ENCODE measurements at regions not wholly inside any gene's neighbourhood (a gene's known extent, or its start where the extent isn't known, plus 50 kb on each side); places are given as distances from the start of the nearest gene placed in this dataset.

DNA sequence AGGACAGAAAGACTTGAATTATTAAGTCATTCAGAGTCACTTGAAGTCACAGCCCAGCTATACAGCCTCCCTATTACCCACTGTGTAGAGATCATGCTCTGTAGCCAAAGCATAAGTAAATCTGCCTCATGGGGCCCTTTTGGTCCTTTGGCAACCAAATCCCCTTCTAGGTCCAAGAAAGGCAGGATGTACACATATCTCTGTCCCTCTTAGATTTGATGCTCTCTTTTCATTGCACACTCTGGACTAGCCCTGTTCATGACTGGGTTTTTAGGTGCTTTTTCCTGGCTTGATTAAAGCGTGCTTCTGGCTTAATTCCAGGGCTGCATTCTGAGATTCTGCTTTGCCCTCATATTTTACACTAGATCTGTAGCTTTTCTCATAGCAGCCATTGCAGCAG is 296.8 kb downstream of the TENT5A start:
- TF ChIP-seq POLR2A (IDR thresholded peaks at IDR 0.05; ENCODE audit: low read length) = no peak
- TF ChIP-seq GATA1 (IDR thresholded peaks at IDR 0.05; ENCODE audit: low read depth, low read length) = no peak

Measured in erythroblast (primary cell).